ENCODE measurements at regions not wholly inside any gene's neighbourhood (a gene's known extent, or its start where the extent isn't known, plus 50 kb on each side); places are given as distances from the start of the nearest gene placed in this dataset.

DNA sequence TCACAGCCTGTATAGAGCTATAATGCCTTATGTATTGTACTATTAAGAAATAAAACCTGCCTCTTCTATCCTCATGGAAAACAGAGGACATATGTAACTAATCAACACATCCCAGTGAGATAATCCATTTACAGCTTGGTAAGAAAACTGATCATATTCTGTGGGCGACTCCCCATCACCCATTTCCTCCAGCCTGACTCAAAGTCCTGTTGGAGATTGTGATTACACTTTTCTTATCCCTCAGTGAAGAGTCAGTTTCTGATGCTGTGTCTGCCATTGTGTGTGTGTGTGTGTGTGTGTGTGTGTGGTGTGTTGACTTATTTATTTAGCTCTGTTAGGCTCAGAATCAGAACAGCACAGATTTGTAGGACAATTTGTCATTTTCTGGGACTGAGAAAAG is 212.8 kb downstream of the FGF9 start (continued):
- TF ChIP-seq, protein P1, sequence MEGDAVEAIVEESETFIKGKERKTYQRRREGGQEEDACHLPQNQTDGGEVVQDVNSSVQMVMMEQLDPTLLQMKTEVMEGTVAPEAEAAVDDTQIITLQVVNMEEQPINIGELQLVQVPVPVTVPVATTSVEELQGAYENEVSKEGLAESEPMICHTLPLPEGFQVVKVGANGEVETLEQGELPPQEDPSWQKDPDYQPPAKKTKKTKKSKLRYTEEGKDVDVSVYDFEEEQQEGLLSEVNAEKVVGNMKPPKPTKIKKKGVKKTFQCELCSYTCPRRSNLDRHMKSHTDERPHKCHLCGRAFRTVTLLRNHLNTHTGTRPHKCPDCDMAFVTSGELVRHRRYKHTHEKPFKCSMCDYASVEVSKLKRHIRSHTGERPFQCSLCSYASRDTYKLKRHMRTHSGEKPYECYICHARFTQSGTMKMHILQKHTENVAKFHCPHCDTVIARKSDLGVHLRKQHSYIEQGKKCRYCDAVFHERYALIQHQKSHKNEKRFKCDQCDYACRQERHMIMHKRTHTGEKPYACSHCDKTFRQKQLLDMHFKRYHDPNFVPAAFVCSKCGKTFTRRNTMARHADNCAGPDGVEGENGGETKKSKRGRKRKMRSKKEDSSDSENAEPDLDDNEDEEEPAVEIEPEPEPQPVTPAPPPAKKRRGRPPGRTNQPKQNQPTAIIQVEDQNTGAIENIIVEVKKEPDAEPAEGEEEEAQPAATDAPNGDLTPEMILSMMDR (IDR thresholded peaks at IDR 0.05), result no peak
- no peak for TF ChIP-seq POLR2AphosphoS5 (IDR thresholded peaks at IDR 0.05; ENCODE audit: low read depth, low read length)

- POLR2A ChIA-PET, result no interaction called here
- CTCF ChIA-PET, result interaction anchor here (0.5 kb wide), 1 partner anchor 332 kb away, joined by 3 read pairs; no protein-coding TSS in a partner anchor
- 6% methylated on average over 5 of the region's 5 CpGs for WGBS (ENCODE audit: low lambda C conversion rate)
Observed at GRCh38 chr13:21884299-21884909, 213.5 kb downstream of the FGF9 start.

DNA sequence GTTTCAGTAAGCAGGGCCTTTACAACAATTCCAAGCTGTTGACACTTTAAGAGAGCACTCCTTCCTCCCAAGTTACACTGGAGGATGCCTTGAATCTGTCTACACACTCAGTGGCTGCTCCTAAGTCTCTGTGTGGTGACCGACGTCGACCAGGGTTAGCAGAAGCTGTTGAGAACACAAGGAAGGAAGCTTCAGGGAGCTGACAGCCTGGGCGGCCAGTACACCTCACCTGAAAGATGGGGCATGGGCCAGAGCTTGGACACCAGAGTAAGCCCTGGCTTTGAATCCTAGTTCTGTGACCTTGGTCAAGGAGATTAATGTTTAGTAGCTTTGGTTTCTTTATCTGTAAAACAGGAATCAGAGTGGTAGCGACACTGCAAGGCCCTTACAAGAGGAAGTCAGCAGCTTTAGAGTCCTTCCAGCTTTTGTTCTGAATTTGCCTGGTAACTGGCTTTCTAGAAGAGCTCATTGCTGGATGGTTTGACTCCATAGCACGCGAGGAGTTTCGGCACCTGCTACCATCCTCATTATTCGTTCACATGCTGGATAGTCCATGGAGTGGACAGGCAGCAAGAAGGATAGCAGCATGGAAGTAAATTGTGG is 214.2 kb downstream of the FGF9 start:
- H3F3A ChIP-seq (replicated peaks; ENCODE audit: insufficient read depth), result no peaks in the 10 kb centered on the region
- 14% methylated on average over 9 of the region's 9 CpGs for WGBS (ENCODE audit: low lambda C conversion rate)
- no peak overlapping the region for H3K4me2 ChIP-seq
- no peaks in the 10 kb centered on the region for H3K9me3 ChIP-seq
- no peaks in the 10 kb centered on the region for H3K36me3 ChIP-seq (replicated peaks in 1 of 2; ENCODE audit: control insufficient read depth in 1 of 2, insufficient read depth in 2 of 2, low read length in 1 of 2)
- no peak overlapping the region for H3K4me3 ChIP-seq (ENCODE audit: low read depth in 2 of 2, low read length in 1 of 2)
- H3K9me2 ChIP-seq, result no peaks in the 10 kb centered on the region
- H3K27ac ChIP-seq (ENCODE audit: low read depth in 2 of 2, low read length in 1 of 2), result no peak overlapping the region
- POLR2A ChIA-PET, result no interaction called here
- no peaks in the 10 kb centered on the region for H3K4me1 ChIP-seq (ENCODE audit: control insufficient read depth in 1 of 2, insufficient read depth in 2 of 2, low read depth in 1 of 2, low read length in 1 of 2)
- H3K9ac ChIP-seq, result no peak overlapping the region
- H3K27me3 ChIP-seq (ENCODE audit: insufficient read depth), result peaks cover 12% of the 10 kb centered on the region; the same call in 1 of the 2 replicates
- CTCF ChIA-PET, result interaction anchor here (1.5 kb wide), 1 partner anchor 65 kb away, joined by 3 read pairs; no protein-coding TSS in a partner anchor
- DNase-seq, result no peak
- H3K79me2 ChIP-seq (ENCODE audit: insufficient read depth), result no peaks in the 10 kb centered on the region
- TF ChIP-seq, protein P2, sequence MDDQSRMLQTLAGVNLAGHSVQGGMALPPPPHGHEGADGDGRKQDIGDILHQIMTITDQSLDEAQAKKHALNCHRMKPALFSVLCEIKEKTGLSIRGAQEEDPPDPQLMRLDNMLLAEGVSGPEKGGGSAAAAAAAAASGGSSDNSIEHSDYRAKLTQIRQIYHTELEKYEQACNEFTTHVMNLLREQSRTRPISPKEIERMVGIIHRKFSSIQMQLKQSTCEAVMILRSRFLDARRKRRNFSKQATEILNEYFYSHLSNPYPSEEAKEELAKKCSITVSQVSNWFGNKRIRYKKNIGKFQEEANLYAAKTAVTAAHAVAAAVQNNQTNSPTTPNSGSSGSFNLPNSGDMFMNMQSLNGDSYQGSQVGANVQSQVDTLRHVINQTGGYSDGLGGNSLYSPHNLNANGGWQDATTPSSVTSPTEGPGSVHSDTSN (IDR thresholded peaks at IDR 0.05), result no peak
- TF ChIP-seq RFX5 (IDR thresholded peaks at IDR 0.05; ENCODE audit: low read length) (no peak), CHD2 (IDR thresholded peaks at IDR 0.05; ENCODE audit: low read length, partially characterized antibody) (no peak), ELF1 (IDR thresholded peaks at IDR 0.05) (no peak), FOSL2 (IDR thresholded peaks at IDR 0.05; ENCODE audit: borderline replicate concordance, low read depth) (no peak), USF1 (IDR thresholded peaks at IDR 0.05; ENCODE audit: borderline replicate concordance, low read depth) (no peak), RXRA (IDR thresholded peaks at IDR 0.05; ENCODE audit: borderline replicate concordance, low read depth) (no peak), TEAD4 (IDR thresholded peaks at IDR 0.05; ENCODE audit: borderline replicate concordance, insufficient read depth) (no peak), SMC3 (IDR thresholded peaks at IDR 0.05; ENCODE audit: low read depth, low read length) (no peak), TCF12 (IDR thresholded peaks at IDR 0.05) (no peak), SIN3A (IDR thresholded peaks at IDR 0.05; ENCODE audit: borderline replicate concordance, low read depth, low read length) (no peak), GABPA (IDR thresholded peaks at IDR 0.05; ENCODE audit: low read depth) (no peak)
- TF ChIP-seq, protein P1 (IDR thresholded peaks at IDR 0.05), result no peak
- H2AFZ ChIP-seq (ENCODE audit: low read depth), result no peak overlapping the region
- no peaks in the 10 kb centered on the region for H4K20me1 ChIP-seq (ENCODE audit: insufficient read depth)

More at GRCh38 chr13:21884299-21884909, 213.5 kb downstream of the FGF9 start:
- Histone ChIP-seq H2AFZ (ENCODE audit: low read depth) (no peak overlapping the region), H3K9me3 (no peaks in the 10 kb centered on the region), H3K4me1 (ENCODE audit: control insufficient read depth in 1 of 2, insufficient read depth in 2 of 2, low read depth in 1 of 2, low read length in 1 of 2) (no peaks in the 10 kb centered on the region), H3K27me3 (ENCODE audit: insufficient read depth) (peaks cover 12% of the 10 kb centered on the region; the same call in 1 of the 2 replicates), H3F3A (replicated peaks; ENCODE audit: insufficient read depth) (no peaks in the 10 kb centered on the region), H3K4me3 (ENCODE audit: low read depth in 2 of 2, low read length in 1 of 2) (no peak overlapping the region), H3K27ac (ENCODE audit: low read depth in 2 of 2, low read length in 1 of 2) (no peak overlapping the region), H3K4me2 (no peak overlapping the region), H3K79me2 (ENCODE audit: insufficient read depth) (no peaks in the 10 kb centered on the region), H3K9ac (no peak overlapping the region), H3K36me3 (replicated peaks in 1 of 2; ENCODE audit: control insufficient read depth in 1 of 2, insufficient read depth in 2 of 2, low read length in 1 of 2) (no peaks in the 10 kb centered on the region), H4K20me1 (ENCODE audit: insufficient read depth) (no peaks in the 10 kb centered on the region), H3K9me2 (no peaks in the 10 kb centered on the region)
- no peak for TF ChIP-seq POLR2AphosphoS5 (IDR thresholded peaks at IDR 0.05; ENCODE audit: low read depth, low read length)
- no peak for TF ChIP-seq TCF12 (IDR thresholded peaks at IDR 0.05)
- no peak for DNase-seq

Measured in SK-N-SH (cell line).